Right lobe of liver (tissue), 6 donors: ENCODE measurements at regions not wholly inside any gene's neighbourhood (a gene's known extent, or its start where the extent isn't known, plus 50 kb on each side); places are given as distances from the start of the nearest gene placed in this dataset.

Experiments
- ATAC-seq, 4 donors: fragments of 200-7000 bp; cut with Tn5 transposase; one replicate each; pipeline ENCODE4 v1.9.1; 2020; ENCODE audit warnings: mild to moderate bottlenecking in 4 of 4, moderate library complexity in 4 of 4
- DNase-seq, 3 donors: peaks; one replicate each; pipeline ENCODE4 v3.0.0-alpha.2; 2020
- H3K27ac ChIP-seq, 3 donors: fragments of 200-600 bp; one replicate each; pipeline ENCODE4 v1.8.0; 2022
- H3K27me3 ChIP-seq, 2 donors: fragments of 200-600 bp; one replicate each; pipeline ENCODE4 v1.8.0; 2022
- H3K36me3 ChIP-seq, 4 donors: fragments of 200-600 bp; sonication (generic) in 1 of 4; one replicate each; pipeline versions ENCODE4 v1.5.1 to v1.8.0; 2017 to 2022; ENCODE audit warnings: control low read depth in 1 of 4
- H3K4me1 ChIP-seq, 4 donors: fragments of 200-600 bp; sonication (generic) in 1 of 4; one replicate each; pipeline versions ENCODE4 v1.5.1 to v1.8.0; 2017 to 2022; ENCODE audit warnings: control low read depth in 1 of 4
- H3K4me3 ChIP-seq, 3 donors: fragments of 200-600 bp; one replicate each; pipeline ENCODE4 v1.8.0; 2022
- H3K9me3 ChIP-seq, 4 donors: fragments of 200-600 bp; sonication (generic) in 1 of 4; one replicate each; pipeline versions ENCODE4 v1.5.1 to v1.8.0; 2017 to 2022; ENCODE audit warnings: control low read depth in 1 of 4
- CTCF ChIP-seq, 4 donors: fragments of 200-600 bp in 3 of 4; fragments of 450-650 bp in 1 of 4; IDR thresholded peaks; one replicate each; pipeline versions ENCODE4 v1.5.1 to v1.8.0; 2016 to 2022; ENCODE audit warnings: antibody characterized with exemption in 4 of 4, mild to moderate bottlenecking in 2 of 4
- POLR2A ChIP-seq: fragments of 450-650 bp; IDR thresholded peaks from one replicate; pipeline ENCODE4 v1.6.1; 2017; ENCODE audit warnings: antibody characterized with exemption, mild to moderate bottlenecking
- WGBS: methylation state at CpG from one replicate; pipeline ENCODE4 v1.1.6; 2018; ENCODE audit warnings: low coverage, low lambda C conversion rate; ENCODE audit not compliant: insufficient coverage; ENCODE audit errors: missing lambda C conversion rate; 5-methylcytosine and 5-hydroxymethylcytosine counted together
- intact Hi-C, 2 donors: fragments of 100-400 bp; cut with DNase I; formaldehyde crosslinking; loops; one replicate each; pipeline versions ENCODE4 v1.11.2 to v1.14.1; 2022
- donor health status: DM: no; HTN: yes; CAD: no.
- donor health status: DM: no; HTN: no; CAD: no.
- donor health status: DM: no; HTN: no; CAD: no.
- donor health status: DM: no; HTN: yes; CAD: no.
- donor health status: DM: no; HTN: yes; CAD: no.

GRCh38 chr14:98226411-98226810 lies 1045.6 kb downstream of the BCL11B start:
- ATAC-seq (no peak), DNase-seq (no peak)
- H3K9me3 ChIP-seq, result no peaks in the 10 kb centered on the region
- no peak for TF ChIP-seq CTCF (IDR thresholded peaks at IDR 0.05)
- TF ChIP-seq POLR2A, result no peak
- H3K4me3 ChIP-seq, result no peak overlapping the region
- H3K27me3 ChIP-seq, result no peaks in the 10 kb centered on the region
- no peaks in the 10 kb centered on the region for H3K4me1 ChIP-seq
- H3K27ac ChIP-seq, result no peak overlapping the region
- 53% methylated on average over 6 of the region's 8 CpGs for WGBS
- intact Hi-C loops, result no loop called here
- no peaks in the 10 kb centered on the region for H3K36me3 ChIP-seq

GRCh38 chr14:98227000-98227726 lies 1044.8 kb downstream of the BCL11B start:
- H3K36me3 ChIP-seq, result no peaks in the 10 kb centered on the region
- no peaks in the 10 kb centered on the region for H3K4me1 ChIP-seq
- no peaks in the 10 kb centered on the region for H3K27me3 ChIP-seq
- intact Hi-C loops, result no loop called here
- H3K27ac ChIP-seq, result no peak overlapping the region
- 37% methylated on average over 11 of the region's 12 CpGs for WGBS
- no peak for ATAC-seq
- TF ChIP-seq CTCF (IDR thresholded peaks at IDR 0.05) (no peak), POLR2A (no peak)
- no peak overlapping the region for H3K4me3 ChIP-seq
- no peak for DNase-seq
- H3K9me3 ChIP-seq, result no peaks in the 10 kb centered on the region

- DNase-seq, result no peak
- H3K4me3 ChIP-seq, result no peak overlapping the region
- intact Hi-C loops, result no loop called here
- H3K9me3 ChIP-seq, result no peaks in the 10 kb centered on the region
- no peak for ATAC-seq
- H3K27me3 ChIP-seq, result no peaks in the 10 kb centered on the region
- TF ChIP-seq POLR2A (no peak), CTCF (IDR thresholded peaks at IDR 0.05) (no peak)
- 56% methylated on average over 3 of the region's 3 CpGs for WGBS
- H3K27ac ChIP-seq, result no peak overlapping the region
- H3K4me1 ChIP-seq, result no peaks in the 10 kb centered on the region
- no peaks in the 10 kb centered on the region for H3K36me3 ChIP-seq
Observed at GRCh38 chr14:98227727-98228111, 1044.3 kb downstream of the BCL11B start.

- 51% methylated on average over 12 of the region's 12 CpGs for WGBS
- ATAC-seq, result no peak
Observed at GRCh38 chr14:98229656-98230366, 1042.2 kb downstream of the BCL11B start.

More at GRCh38 chr14:98229656-98230366, 1042.2 kb downstream of the BCL11B start:
- H3K9me3 ChIP-seq, result no peaks in the 10 kb centered on the region
- H3K4me1 ChIP-seq, result no peaks in the 10 kb centered on the region
- no peaks in the 10 kb centered on the region for H3K27me3 ChIP-seq
- DNase-seq, result no peak
- no peak for TF ChIP-seq POLR2A
- TF ChIP-seq CTCF (IDR thresholded peaks at IDR 0.05), result no peak
- no peak overlapping the region for H3K4me3 ChIP-seq
- intact Hi-C loops, result no loop called here
- no peak overlapping the region for H3K27ac ChIP-seq
- H3K36me3 ChIP-seq, result no peaks in the 10 kb centered on the region
